Esophagus muscularis mucosa (tissue), 3 donors: ENCODE measurements at regions not wholly inside any gene's neighbourhood (a gene's known extent, or its start where the extent isn't known, plus 50 kb on each side); places are given as distances from the start of the nearest gene placed in this dataset.

Experiments
- CTCF ChIP-seq, 3 experiments: fragments of 200-600 bp in 2 of 3; fragments of 450-650 bp in 1 of 3; sonication (generic) in 2 of 3; IDR thresholded peaks; one replicate each; pipeline ENCODE4 v1.5.1; 2017 to 2019; ENCODE audit warnings: antibody characterized with exemption in 3 of 3, mild to moderate bottlenecking in 2 of 3, moderate library complexity in 1 of 3
- POLR2AphosphoS5 ChIP-seq, 2 donors: sonication (generic); formaldehyde crosslinking; IDR thresholded peaks; one replicate each; pipeline ENCODE4 v1.6.1; 2017; ENCODE audit warnings: antibody characterized with exemption in 2 of 2

GRCh38 chr12:87121896-87122295, 865.7 kb upstream of the MGAT4C start:
- no peak for TF ChIP-seq CTCF (IDR thresholded peaks at IDR 0.05)
- no peak for TF ChIP-seq POLR2AphosphoS5 (IDR thresholded peaks at IDR 0.05)
